Stimulated activated CD4-positive, alpha-beta T cell treated with anti-CD3 and anti-CD28 coated beads, Interleukin-1b, Interleukin-23, amount 100 ng/mL, for 1 hour (primary cell): ENCODE measurements at regions not wholly inside any gene's neighbourhood (a gene's known extent, or its start where the extent isn't known, plus 50 kb on each side); places are given as distances from the start of the nearest gene placed in this dataset.

Experiments
- DNase-seq, 2 donors: peaks; one replicate each; pipeline ENCODE4 v3.0.0-alpha.2; 2020; ENCODE audit warnings: low read depth in 2 of 2

GRCh38 chr1:164949771-164950471 lies 390.9 kb downstream of the PBX1 start:
- DNase-seq: no peak

DNA sequence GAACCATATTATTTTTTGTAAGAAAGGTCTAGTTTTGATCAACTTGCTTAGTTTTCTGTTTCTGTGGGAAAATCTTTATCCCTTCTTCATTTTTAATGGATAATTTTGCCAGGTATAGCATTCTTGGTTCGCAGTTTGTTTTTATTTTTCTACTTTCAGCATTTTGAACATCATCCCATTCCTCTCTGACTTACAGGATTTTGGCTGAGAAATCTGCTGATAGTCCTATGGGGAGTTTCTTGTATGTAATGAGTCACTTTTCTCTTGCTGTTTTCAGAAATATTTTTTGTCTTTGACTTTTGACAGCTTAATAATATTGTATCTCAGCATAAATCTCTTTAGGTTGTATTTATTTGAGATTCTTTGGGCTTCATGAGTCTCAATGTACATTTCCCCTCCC lies 389.1 kb downstream of the PBX1 start:
- DNase-seq: no peak

DNA sequence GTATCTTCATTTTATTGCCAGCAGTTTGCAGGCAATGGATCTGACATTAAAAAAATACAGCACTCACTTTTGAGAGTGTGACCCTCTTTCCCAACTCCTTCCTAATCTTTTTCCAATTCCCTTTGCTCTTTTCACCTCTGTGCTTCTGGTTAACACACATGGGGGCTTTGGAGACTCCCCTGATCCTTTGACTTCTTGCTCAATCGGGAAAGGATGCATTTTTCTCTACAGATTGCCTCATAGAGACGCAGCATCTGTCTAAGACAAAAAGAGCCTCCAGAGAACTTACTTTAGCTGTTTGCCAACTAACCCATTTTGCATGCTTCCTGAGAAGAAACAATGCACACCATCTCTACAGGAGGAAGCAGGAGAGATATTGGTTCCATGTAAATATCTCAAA lies 378.3 kb downstream of the PBX1 start:
- DNase-seq: no peak

- DNase-seq: no peak
Observed at GRCh38 chr1:164932580-164932979, 373.6 kb downstream of the PBX1 start.

DNA sequence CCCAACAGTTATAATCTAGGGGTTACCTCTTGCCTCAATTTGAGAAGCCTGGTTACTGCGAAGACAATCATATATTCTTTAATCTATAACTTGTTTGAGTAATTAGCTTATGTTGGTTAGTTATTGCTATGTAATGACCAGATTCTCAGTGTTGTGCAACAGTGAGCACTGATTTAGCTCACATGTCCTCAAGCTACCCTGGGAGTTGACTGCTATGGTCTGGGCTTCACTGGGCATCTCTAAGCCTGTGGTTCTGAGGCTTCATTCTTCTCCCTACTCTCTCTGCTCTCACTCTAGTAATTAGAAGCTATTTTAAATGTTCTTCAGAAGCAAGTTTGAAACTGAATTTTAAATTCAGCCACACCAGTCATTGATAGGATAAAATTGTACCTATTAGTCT lies 371.8 kb downstream of the PBX1 start:
- no peak for DNase-seq

DNA sequence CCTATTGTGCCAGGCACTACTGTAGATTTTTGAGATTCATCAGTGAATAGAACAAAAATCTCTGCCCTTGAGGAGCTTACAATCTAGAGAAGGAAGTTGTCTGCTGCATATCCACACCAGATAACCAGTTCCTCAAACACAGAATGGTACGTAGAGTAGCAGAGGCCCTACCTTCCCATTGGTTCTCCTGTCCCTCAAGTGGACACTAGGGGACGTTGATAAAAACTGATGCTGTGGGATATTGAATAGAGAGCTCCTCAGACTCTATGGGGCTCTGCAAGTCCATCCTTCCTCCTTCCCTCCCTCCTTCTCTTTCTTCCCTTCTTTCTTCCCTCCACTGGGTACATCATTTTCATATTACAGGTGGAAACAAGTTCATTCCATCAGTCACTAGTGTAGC lies 371.3 kb downstream of the PBX1 start:
- DNase-seq: no peak

- no peak for DNase-seq
Observed at GRCh38 chr1:164928232-164928812, 369.3 kb downstream of the PBX1 start.

- DNase-seq: no peak
Observed at GRCh38 chr1:164926107-164926506, 367.1 kb downstream of the PBX1 start.

- no peak for DNase-seq
Observed at GRCh38 chr1:164922585-164922984, 363.6 kb downstream of the PBX1 start.

DNA sequence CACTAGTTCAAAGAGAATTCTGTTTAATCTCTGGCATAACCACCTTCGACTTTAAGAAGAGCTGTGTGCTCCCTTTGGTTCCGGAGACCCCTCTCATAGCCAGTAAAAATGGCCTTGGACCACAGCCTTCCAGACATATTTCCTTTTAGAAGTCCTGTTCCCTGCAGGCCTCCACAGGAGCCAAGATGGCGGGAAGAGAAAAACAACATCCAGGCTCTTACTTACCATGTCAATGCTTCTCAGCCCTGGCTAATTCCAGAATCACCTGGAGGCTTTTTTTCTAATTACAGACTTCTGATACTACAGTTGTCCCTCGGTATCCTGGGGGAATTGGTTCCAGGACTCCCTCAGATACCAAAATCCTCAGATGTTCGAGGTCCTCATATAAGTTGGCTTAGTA lies 362.5 kb downstream of the PBX1 start:
- no peak for DNase-seq

DNA sequence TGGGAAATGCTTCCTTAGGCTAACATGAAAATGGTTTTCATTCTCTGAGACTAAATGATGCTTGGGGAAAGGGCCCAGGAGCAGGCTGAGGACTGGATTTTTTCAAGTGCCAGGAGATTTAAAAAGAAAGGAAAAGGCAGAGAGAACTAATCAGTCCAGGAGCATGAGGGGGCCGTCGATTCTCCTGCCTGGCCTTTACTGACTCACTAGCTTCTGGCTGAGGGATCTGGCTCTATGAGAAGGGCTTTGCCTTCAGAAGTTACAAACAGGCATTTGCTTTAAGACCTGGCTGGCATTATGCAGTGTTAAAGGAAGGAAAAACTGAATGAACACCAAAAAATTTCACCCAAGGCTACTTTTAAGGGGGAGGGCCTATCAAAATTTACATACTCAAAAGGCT lies 359.2 kb downstream of the PBX1 start:
- DNase-seq: no peak

DNA sequence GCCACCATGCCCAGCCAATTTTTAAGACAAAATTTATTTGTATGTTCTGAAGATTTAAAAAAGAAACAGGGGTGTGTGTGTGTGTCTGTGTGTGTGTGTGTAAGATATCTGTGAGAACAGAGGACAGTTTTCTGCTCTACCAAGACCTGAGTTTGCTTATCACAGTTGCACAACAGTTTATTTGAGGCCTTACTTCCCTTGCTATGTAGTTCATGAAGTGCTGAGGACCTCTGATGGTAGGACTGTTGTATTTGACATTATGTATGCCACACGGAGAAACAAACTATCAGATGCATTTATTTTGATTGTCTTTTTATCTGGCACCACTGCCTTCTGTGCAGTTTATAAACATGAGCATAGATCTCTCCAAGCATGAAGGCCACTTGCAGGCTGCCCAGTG lies 355.2 kb downstream of the PBX1 start:
- no peak for DNase-seq

- no peak for DNase-seq
Observed at GRCh38 chr1:164912290-164912689, 353.3 kb downstream of the PBX1 start.

DNA sequence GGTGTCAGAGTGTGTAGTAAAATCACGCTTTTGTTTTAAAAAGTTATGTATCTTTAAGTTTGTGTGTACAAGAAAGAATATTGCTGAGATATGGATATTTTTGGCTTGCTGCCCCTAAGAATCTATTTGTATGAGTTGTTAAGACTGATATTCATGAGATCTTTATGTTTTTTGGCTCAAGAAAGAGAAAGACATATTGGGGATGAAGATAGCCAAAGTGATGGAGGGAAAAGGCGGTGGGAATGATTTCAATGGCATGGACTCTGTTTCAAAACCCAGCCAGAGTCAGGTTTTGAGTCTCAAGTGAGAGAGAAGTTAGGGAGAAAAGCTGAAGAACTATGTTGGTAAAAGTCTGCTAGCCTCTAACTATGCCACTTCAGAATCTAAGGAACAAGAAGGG lies 351.7 kb downstream of the PBX1 start:
- no peak for DNase-seq

- no peak for DNase-seq
Observed at GRCh38 chr1:164907666-164908065, 348.7 kb downstream of the PBX1 start.

- no peak for DNase-seq
Observed at GRCh38 chr1:164905869-164906268, 346.9 kb downstream of the PBX1 start.

DNA sequence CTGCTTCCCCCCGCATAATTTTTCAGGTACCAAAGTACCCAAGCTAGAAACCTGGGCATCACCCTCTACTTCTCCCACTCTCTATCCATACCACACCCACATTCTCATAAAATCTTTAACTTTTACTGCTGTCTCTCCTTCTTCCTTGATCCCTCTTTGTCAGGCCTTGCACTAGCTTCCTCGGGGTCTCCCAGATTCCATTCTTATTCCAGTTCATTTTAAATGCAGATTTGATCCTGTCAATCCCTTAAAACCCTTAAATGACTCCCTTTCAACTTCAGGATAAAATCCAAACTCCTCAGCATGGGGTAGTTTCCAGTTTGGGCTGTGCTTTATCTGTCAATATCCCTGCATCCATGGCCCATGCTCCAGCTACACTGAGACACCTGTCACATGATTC lies 343.5 kb downstream of the PBX1 start:
- no peak for DNase-seq
